ENCODE measurements at regions not wholly inside any gene's neighbourhood (a gene's known extent, or its start where the extent isn't known, plus 50 kb on each side); places are given as distances from the start of the nearest gene placed in this dataset.

DNA sequence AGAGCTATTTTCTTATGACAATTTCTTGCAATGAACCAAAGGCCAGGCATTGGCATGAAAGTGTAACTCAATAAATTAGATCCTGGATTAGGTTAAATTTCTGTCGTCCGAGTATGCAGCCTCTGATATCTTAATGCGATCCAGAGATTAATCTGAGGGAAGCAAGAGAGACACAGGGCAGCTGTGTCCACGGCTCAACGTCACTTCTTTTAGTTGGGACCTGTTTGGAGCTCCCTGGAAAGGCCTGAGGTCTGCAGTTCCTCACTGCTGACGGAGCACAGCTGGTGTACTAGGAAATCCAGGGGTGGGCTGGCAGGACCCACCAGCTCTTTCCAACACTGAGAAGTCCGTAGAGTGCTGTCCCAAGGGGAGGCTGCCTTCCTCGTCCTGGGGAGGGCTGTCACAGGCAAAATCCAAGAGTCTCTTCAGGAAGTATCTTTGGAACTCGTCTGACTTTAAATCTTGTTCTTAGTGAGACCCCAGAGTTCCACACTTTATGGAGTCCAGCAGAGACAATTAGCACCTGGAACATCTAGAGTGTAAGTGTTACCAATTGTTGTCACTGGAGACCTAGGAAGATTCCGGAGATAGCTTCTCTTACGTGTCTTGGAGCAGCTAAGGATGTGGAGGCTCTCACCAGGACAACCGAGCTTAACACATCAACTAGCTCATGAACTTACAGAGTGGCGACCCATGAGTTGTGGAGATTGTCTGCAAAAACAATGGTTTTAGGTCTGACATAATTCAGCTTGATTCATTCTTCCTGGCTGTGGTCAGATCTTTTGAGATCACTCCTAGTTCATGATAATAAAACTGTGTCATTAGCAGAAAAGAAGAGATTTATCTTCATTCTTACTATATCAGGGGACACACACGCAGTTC, 173.7 kb downstream of the ACKR3 start:
- no peak overlapping the region for H3K4me3 ChIP-seq
- peaks cover 0 to 17% (median 7%) of the 10 kb centered on the region in 4 donors for H3K4me1 ChIP-seq
- intact Hi-C loops (cut with DNase I; ENCODE audit: low total_unique reads): no loop called here
- peak in 1 of 2 donors; percentile 72 for DNase-seq
- TF ChIP-seq POLR2AphosphoS5 (IDR thresholded peaks at IDR 0.05) (no peak), POLR2A (IDR thresholded peaks at IDR 0.05) (no peak), EP300 (IDR thresholded peaks at IDR 0.05) (no peak)
- TF ChIP-seq, protein P1, sequence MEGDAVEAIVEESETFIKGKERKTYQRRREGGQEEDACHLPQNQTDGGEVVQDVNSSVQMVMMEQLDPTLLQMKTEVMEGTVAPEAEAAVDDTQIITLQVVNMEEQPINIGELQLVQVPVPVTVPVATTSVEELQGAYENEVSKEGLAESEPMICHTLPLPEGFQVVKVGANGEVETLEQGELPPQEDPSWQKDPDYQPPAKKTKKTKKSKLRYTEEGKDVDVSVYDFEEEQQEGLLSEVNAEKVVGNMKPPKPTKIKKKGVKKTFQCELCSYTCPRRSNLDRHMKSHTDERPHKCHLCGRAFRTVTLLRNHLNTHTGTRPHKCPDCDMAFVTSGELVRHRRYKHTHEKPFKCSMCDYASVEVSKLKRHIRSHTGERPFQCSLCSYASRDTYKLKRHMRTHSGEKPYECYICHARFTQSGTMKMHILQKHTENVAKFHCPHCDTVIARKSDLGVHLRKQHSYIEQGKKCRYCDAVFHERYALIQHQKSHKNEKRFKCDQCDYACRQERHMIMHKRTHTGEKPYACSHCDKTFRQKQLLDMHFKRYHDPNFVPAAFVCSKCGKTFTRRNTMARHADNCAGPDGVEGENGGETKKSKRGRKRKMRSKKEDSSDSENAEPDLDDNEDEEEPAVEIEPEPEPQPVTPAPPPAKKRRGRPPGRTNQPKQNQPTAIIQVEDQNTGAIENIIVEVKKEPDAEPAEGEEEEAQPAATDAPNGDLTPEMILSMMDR (IDR thresholded peaks at IDR 0.05): no peak
- H3K9me3 ChIP-seq: no peaks in the 10 kb centered on the region
- H3K27ac ChIP-seq: peak overlapping the region in 1 of 5 donors; percentile 61
- no peaks in the 10 kb centered on the region for H3K27me3 ChIP-seq
- 70 to 87% (median 83%) methylated on average over 14 of the region's 14 CpGs for WGBS, 5 donors
- no peaks in the 10 kb centered on the region for H3K36me3 ChIP-seq

DNA sequence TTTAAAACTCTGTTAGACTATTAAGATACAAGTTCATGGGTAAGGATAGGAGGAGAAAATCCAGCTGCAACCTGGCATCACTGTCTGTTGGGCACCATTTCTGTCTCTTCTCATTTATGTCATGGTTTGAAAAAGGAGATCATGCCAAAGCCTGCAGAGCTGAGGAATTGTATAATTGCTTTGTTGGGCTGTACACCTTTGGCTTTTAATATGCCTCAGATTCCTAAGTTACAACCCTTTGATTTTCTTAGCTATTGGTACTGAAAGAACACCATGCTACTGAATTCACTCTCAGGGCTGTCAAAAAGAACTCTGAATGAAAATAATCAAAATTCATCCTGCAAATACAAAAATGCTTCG, 174.3 kb downstream of the ACKR3 start:
- no peaks in the 10 kb centered on the region for H3K36me3 ChIP-seq
- H3K27me3 ChIP-seq: no peaks in the 10 kb centered on the region
- intact Hi-C loops (cut with DNase I; ENCODE audit: low total_unique reads): no loop called here
- 63 to 77% (median 67%) methylated on average over 1 of the region's 1 CpG for WGBS, 5 donors
- no peak for DNase-seq
- H3K9me3 ChIP-seq: no peaks in the 10 kb centered on the region
- no peak overlapping the region for H3K27ac ChIP-seq
- no peak overlapping the region for H3K4me3 ChIP-seq
- H3K4me1 ChIP-seq: peaks cover 3 to 23% (median 10%) of the 10 kb centered on the region in 4 donors
- TF ChIP-seq POLR2AphosphoS5 (IDR thresholded peaks at IDR 0.05) (no peak), POLR2A (IDR thresholded peaks at IDR 0.05) (no peak), EP300 (IDR thresholded peaks at IDR 0.05) (no peak)
- TF ChIP-seq, protein P1 (IDR thresholded peaks at IDR 0.05): no peak

DNA sequence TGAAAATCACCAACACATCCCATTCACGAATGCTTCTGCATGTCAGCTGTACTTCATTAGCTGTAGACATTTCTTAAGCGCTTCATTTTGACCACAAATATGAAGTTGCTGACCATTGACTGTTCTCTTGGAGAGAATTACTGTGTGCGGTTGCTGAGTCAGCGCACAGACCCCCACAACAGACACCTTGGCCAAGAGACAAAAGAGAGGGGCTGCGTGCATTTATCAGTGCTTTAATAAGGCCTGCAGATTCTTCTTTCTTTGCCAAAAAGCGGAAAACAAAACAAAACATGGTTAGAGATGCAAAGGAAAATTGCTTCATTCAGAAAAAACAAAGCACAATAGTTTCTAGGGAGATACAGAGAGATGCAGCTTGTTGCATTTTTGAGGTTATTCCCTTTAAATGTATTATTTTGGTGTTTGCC, 174.7 kb downstream of the ACKR3 start:
- peak in 1 of 2 donors; percentile 59 for DNase-seq
- Histone ChIP-seq H3K27me3 (no peaks in the 10 kb centered on the region), H3K27ac (no peak overlapping the region), H3K4me1 (peaks cover 6 to 27% (median 13%) of the 10 kb centered on the region in 4 donors), H3K4me3 (no peak overlapping the region), H3K9me3 (no peaks in the 10 kb centered on the region), H3K36me3 (no peaks in the 10 kb centered on the region)
- 77 to 82% (median 80%) methylated on average over 6 of the region's 6 CpGs for WGBS, 5 donors
- TF ChIP-seq EP300 (IDR thresholded peaks at IDR 0.05) (no peak), POLR2A (IDR thresholded peaks at IDR 0.05) (no peak), POLR2AphosphoS5 (IDR thresholded peaks at IDR 0.05) (no peak)
- TF ChIP-seq, protein P1 (IDR thresholded peaks at IDR 0.05): no peak
- intact Hi-C loops (cut with DNase I; ENCODE audit: low total_unique reads): no loop called here

DNA sequence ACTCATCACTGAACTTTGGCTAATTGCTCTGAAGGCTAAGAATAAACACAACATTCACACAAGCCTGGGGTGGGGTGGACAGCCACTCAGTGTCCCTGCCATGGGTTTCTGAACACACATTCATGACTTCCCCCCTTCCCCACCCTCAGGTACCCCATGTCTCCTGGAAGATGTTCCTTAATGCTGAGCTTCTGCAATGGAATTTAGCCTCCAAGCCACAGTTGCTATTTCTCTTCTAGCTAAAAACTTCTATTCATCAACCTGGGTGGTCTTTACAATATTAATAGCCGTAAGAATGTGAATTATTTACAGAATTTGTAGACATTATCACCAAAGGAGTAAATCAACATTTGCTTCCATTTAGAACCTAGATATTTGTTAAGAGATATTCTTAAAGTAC, 175.1 kb downstream of the ACKR3 start:
- WGBS, 5 donors: 61 to 79% (median 75%) methylated on average over 1 of the region's 1 CpG
- no peaks in the 10 kb centered on the region for H3K36me3 ChIP-seq
- no peak overlapping the region for H3K4me3 ChIP-seq
- no peak overlapping the region for H3K27ac ChIP-seq
- intact Hi-C loops (cut with DNase I; ENCODE audit: low total_unique reads): no loop called here
- no peak for DNase-seq
- no peaks in the 10 kb centered on the region for H3K27me3 ChIP-seq
- H3K4me1 ChIP-seq: peaks cover 7 to 27% (median 13%) of the 10 kb centered on the region in 4 donors
- no peaks in the 10 kb centered on the region for H3K9me3 ChIP-seq
- no peak for TF ChIP-seq POLR2A (IDR thresholded peaks at IDR 0.05)
- TF ChIP-seq EP300 (IDR thresholded peaks at IDR 0.05): no peak
- TF ChIP-seq, protein P1 (IDR thresholded peaks at IDR 0.05): no peak
- TF ChIP-seq POLR2AphosphoS5 (IDR thresholded peaks at IDR 0.05): no peak
